T-helper 1 cell treated with Interleukin-12 subunit alpha and Interleukin-12 subunit beta and Interleukin-4 antibody, amounts not matched to agents 30 ng/mL and 1 ng/mL, for 36 hours (primary cell): ENCODE measurements at regions not wholly inside any gene's neighbourhood (a gene's known extent, or its start where the extent isn't known, plus 50 kb on each side); places are given as distances from the start of the nearest gene placed in this dataset.
"Not testable (repeated sequence)": the region's sequence is repeated elsewhere in the genome, so short reads cannot be mapped to it uniquely, and the experiment has no call there.

ENCODE experiments used
- intact Hi-C: fragments of 100-400 bp; cut with micrococcal nuclease; formaldehyde crosslinking; loops from one replicate; pipeline ENCODE4 v1.15.1; 2024

GRCh38 chrX:128800138-128800537, 723.2 kb downstream of the SMARCA1 start:
- intact Hi-C loops, result no loop called here

GRCh38 chrX:128783139-128783538, 730.9 kb upstream of the ACTRT1 start:
- intact Hi-C loops, result loop anchor here (5.0 kb wide), 1 partner anchor 676 kb away; no protein-coding TSS in a partner anchor

GRCh38 chrX:128781506-128781905, 729.3 kb upstream of the ACTRT1 start:
- intact Hi-C loops, result loop anchor here (5.0 kb wide), 1 partner anchor 674 kb away; no protein-coding TSS in a partner anchor

GRCh38 chrX:128780934-128781333, 728.7 kb upstream of the ACTRT1 start:
- intact Hi-C loops, result loop anchor here (5.0 kb wide), 1 partner anchor 674 kb away; no protein-coding TSS in a partner anchor

GRCh38 chrX:128769495-128769894, 717.3 kb upstream of the ACTRT1 start:
- intact Hi-C loops, result no loop called here

- intact Hi-C loops, result no loop called here
These were observed 707.5 kb upstream of the ACTRT1 start for GRCh38 chrX:128759745-128760144.

GRCh38 chrX:128759177-128759576, 707.0 kb upstream of the ACTRT1 start:
- intact Hi-C loops, result no loop called here

- intact Hi-C loops, result no loop called here
These were observed 701.9 kb upstream of the ACTRT1 start for GRCh38 chrX:128754130-128754529.

- intact Hi-C loops, result no loop called here
These were observed 687.3 kb upstream of the ACTRT1 start for GRCh38 chrX:128739539-128739938.

GRCh38 chrX:128728943-128729342, 676.7 kb upstream of the ACTRT1 start:
- intact Hi-C loops, result no loop called here

- intact Hi-C loops, result no loop called here
These were observed 665.7 kb upstream of the ACTRT1 start for GRCh38 chrX:128717635-128718578.

- intact Hi-C loops, result no loop called here
These were observed 662.2 kb upstream of the ACTRT1 start for GRCh38 chrX:128714425-128714824.

GRCh38 chrX:128699716-128700285, 647.6 kb upstream of the ACTRT1 start:
- intact Hi-C loops, result no loop called here

- intact Hi-C loops, result no loop called here
These were observed 646.5 kb upstream of the ACTRT1 start for GRCh38 chrX:128698573-128699181.

GRCh38 chrX:128691872-128692271, 639.7 kb upstream of the ACTRT1 start:
- intact Hi-C loops, result no loop called here

- intact Hi-C loops, result no loop called here
These were observed 633.2 kb upstream of the ACTRT1 start for GRCh38 chrX:128685387-128685786.

GRCh38 chrX:128676651-128677050, 624.4 kb upstream of the ACTRT1 start:
- intact Hi-C loops, result no loop called here

GRCh38 chrX:128674326-128675086, 622.3 kb upstream of the ACTRT1 start:
- intact Hi-C loops, result not testable (repeated sequence)

GRCh38 chrX:128664211-128664610, 612.0 kb upstream of the ACTRT1 start:
- intact Hi-C loops, result no loop called here

- intact Hi-C loops, result no loop called here
These were observed 601.4 kb upstream of the ACTRT1 start for GRCh38 chrX:128653524-128654060.

GRCh38 chrX:128650326-128650725, 598.1 kb upstream of the ACTRT1 start:
- intact Hi-C loops, result no loop called here
